ENCODE measurements at regions not wholly inside any gene's neighbourhood (a gene's known extent, or its start where the extent isn't known, plus 50 kb on each side); places are given as distances from the start of the nearest gene placed in this dataset.

- Mint-ChIP-seq H3K27me3 (peaks cover 10 to 12% of the 10 kb centered on the region in 2 donors), H3K4me1 (no peaks in the 10 kb centered on the region), H3K27ac (no peak overlapping the region), H3K36me3 (no peaks in the 10 kb centered on the region), H3K4me3 (no peak overlapping the region), H3K9me3 (peaks cover 0 to 12% (median 7%) of the 10 kb centered on the region in 8 donors)
- no peak overlapping the region for H3K27ac ChIP-seq (ENCODE audit: low read depth, low read length)
- H3K36me3 ChIP-seq (ENCODE audit: insufficient read depth, low read length), result no peaks in the 10 kb centered on the region
- H3K4me1 ChIP-seq (ENCODE audit: insufficient read depth, low read length), result no peaks in the 10 kb centered on the region
- H3K9me3 ChIP-seq (ENCODE audit: control insufficient read depth in 1 of 2, low read length in 2 of 2), result no peaks in the 10 kb centered on the region
- CTCF ChIA-PET (ENCODE audit: partially characterized antibody), result no interaction called here
- no peaks in the 10 kb centered on the region for H3K27me3 ChIP-seq (ENCODE audit: insufficient read depth, low read length)
- POLR2A ChIA-PET (ENCODE audit: partially characterized antibody), result no interaction called here
- no peak for DNase-seq
- intact Hi-C loops (cut with micrococcal nuclease), result no loop called here
- H3K4me3 ChIP-seq (ENCODE audit: low read length in 2 of 2), result no peak overlapping the region
Measured at GRCh38 chr5:180411948-180412347, 58.8 kb upstream of the GFPT2 start.

DNA sequence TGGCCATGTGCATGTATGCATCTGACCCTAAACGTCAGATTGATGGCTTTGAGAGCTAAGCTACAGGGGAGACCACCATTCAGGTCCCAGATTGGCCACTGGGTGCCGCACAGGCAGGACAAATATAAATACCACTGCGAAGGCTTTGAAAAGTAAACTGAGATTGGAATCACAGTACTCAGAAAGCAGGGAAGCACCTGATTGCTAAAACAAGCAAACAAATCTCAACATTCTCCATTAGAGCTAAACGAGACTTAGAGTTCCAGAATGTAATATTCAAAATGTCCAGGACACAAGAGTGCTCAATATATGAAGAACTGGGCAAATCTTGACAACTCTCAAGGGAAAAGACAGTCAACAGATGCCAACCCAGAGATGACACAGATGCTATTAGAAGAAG lies 61.0 kb upstream of the GFPT2 start:
- Mint-ChIP-seq H3K4me3 (no peak overlapping the region), H3K9me3 (peaks cover 0 to 12% (median 7%) of the 10 kb centered on the region in 8 donors), H3K4me1 (no peaks in the 10 kb centered on the region), H3K27me3 (peaks cover 2 to 10% of the 10 kb centered on the region in 2 donors), H3K36me3 (no peaks in the 10 kb centered on the region), H3K27ac (no peak overlapping the region)
- H3K27me3 ChIP-seq (ENCODE audit: insufficient read depth, low read length), result no peaks in the 10 kb centered on the region
- H3K4me1 ChIP-seq (ENCODE audit: insufficient read depth, low read length), result no peaks in the 10 kb centered on the region
- H3K4me3 ChIP-seq (ENCODE audit: low read length in 2 of 2), result no peak overlapping the region
- ChIA-PET CTCF (ENCODE audit: partially characterized antibody) (interaction anchor here (1.6 kb wide), 1 partner anchor 86 kb away, joined by 5 read pairs; no protein-coding TSS in a partner anchor), POLR2A (ENCODE audit: partially characterized antibody) (no interaction called here)
- no peak for DNase-seq
- no peaks in the 10 kb centered on the region for H3K9me3 ChIP-seq (ENCODE audit: control insufficient read depth in 1 of 2, low read length in 2 of 2)
- no peak overlapping the region for H3K27ac ChIP-seq (ENCODE audit: low read depth, low read length)
- no peaks in the 10 kb centered on the region for H3K36me3 ChIP-seq (ENCODE audit: insufficient read depth, low read length)
- intact Hi-C loops (cut with micrococcal nuclease), result no loop called here

DNA sequence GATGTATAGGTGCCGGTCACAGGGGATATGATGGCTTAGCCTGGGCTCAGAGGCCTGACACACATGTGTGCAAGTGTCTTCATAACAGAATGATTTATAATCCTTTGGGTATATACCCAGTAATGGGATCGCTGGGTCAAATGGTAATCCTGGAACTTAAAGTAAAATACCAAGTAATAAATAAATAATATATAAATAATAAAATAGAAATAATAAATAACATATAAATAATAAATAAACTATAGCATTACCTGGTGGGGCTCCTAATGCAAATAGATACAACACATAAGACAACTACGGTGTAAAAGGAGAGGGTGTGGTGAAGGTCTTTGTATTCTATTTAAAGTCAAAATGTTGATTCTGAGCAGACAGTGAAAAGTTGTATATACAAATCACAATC lies 68.5 kb upstream of the GFPT2 start:
- DNase-seq, result no peak
- Histone ChIP-seq H3K27ac (ENCODE audit: low read depth, low read length) (no peak overlapping the region), H3K36me3 (ENCODE audit: insufficient read depth, low read length) (no peaks in the 10 kb centered on the region), H3K27me3 (ENCODE audit: insufficient read depth, low read length) (no peaks in the 10 kb centered on the region), H3K4me1 (ENCODE audit: insufficient read depth, low read length) (no peaks in the 10 kb centered on the region), H3K4me3 (ENCODE audit: low read length in 2 of 2) (no peak overlapping the region), H3K9me3 (ENCODE audit: control insufficient read depth in 1 of 2, low read length in 2 of 2) (no peaks in the 10 kb centered on the region)
- intact Hi-C loops (cut with micrococcal nuclease), result no loop called here
- Mint-ChIP-seq H3K27me3 (peaks cover 3 to 4% of the 10 kb centered on the region in 2 donors), H3K4me1 (no peaks in the 10 kb centered on the region), H3K9me3 (no peaks in the 10 kb centered on the region), H3K27ac (no peak overlapping the region), H3K36me3 (no peaks in the 10 kb centered on the region), H3K4me3 (no peak overlapping the region)
- ChIA-PET POLR2A (ENCODE audit: partially characterized antibody) (no interaction called here), CTCF (ENCODE audit: partially characterized antibody) (no interaction called here)

GRCh38 chr5:180423133-180423532 lies 70.0 kb upstream of the GFPT2 start:
- Histone ChIP-seq H3K27me3 (ENCODE audit: insufficient read depth, low read length) (no peaks in the 10 kb centered on the region), H3K4me3 (ENCODE audit: low read length in 2 of 2) (no peak overlapping the region), H3K9me3 (ENCODE audit: control insufficient read depth in 1 of 2, low read length in 2 of 2) (no peaks in the 10 kb centered on the region), H3K27ac (ENCODE audit: low read depth, low read length) (no peak overlapping the region), H3K36me3 (ENCODE audit: insufficient read depth, low read length) (no peaks in the 10 kb centered on the region), H3K4me1 (ENCODE audit: insufficient read depth, low read length) (no peaks in the 10 kb centered on the region)
- Mint-ChIP-seq H3K36me3 (no peaks in the 10 kb centered on the region), H3K4me1 (no peaks in the 10 kb centered on the region), H3K9me3 (no peaks in the 10 kb centered on the region), H3K4me3 (no peak overlapping the region), H3K27me3 (peaks cover 3 to 4% of the 10 kb centered on the region in 2 donors), H3K27ac (peak overlapping the region in 2 of 7 donors; percentile 46 to 57)
- ChIA-PET POLR2A (ENCODE audit: partially characterized antibody) (no interaction called here), CTCF (ENCODE audit: partially characterized antibody) (no interaction called here)
- no peak for DNase-seq
- intact Hi-C loops (cut with micrococcal nuclease), result no loop called here

DNA sequence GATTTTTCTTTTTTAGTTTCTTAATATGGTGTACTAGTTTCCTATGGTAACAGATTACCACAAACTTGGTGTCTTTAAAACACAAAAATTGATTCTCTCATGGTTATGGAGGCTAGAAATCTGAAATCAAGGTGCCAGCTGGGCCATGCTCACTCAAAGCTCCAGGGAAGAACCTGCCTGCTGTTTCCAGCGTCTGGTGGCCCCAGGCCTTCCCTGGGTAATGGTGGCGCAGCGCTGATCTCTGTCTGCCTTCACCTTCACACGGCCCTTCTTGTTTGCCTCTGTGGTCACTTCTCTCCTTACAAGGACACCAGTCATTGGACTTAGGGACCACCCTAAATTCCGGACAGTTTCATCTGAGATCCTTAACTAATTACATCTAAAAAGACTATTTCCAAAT lies 70.5 kb upstream of the GFPT2 start:
- intact Hi-C loops (cut with micrococcal nuclease), result no loop called here
- ChIA-PET CTCF (ENCODE audit: partially characterized antibody) (interaction anchor here (0.7 kb wide), 1 partner anchor 95 kb away, joined by 3 read pairs; no protein-coding TSS in a partner anchor), POLR2A (ENCODE audit: partially characterized antibody) (no interaction called here)

DNA sequence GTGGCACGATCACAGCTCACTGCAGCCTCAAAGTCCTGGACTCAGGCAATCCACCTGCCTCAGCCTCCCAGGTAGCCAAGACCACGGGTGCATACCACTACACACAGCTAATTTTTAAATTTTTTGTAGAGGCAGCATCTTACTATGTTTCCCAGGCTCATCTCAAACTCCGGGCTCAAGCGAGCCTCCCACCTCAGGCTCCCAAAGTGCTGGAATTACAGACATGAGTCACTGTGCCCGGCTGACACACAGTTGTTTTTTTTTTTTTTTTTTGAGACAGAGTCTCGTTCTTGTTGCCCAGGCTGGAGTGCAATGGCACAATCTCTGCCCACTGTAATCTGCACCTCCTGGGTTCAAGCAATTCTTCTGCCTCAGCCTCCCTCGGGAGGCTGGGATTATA lies 70.1 kb upstream of the CNOT6 start:
- no peak for DNase-seq
- intact Hi-C loops (cut with micrococcal nuclease), result no loop called here
- Histone ChIP-seq H3K4me3 (ENCODE audit: low read length in 2 of 2) (no peak overlapping the region), H3K27ac (ENCODE audit: low read depth, low read length) (no peak overlapping the region), H3K27me3 (ENCODE audit: insufficient read depth, low read length) (no peaks in the 10 kb centered on the region), H3K9me3 (ENCODE audit: control insufficient read depth in 1 of 2, low read length in 2 of 2) (no peaks in the 10 kb centered on the region), H3K4me1 (ENCODE audit: insufficient read depth, low read length) (no peaks in the 10 kb centered on the region), H3K36me3 (ENCODE audit: insufficient read depth, low read length) (no peaks in the 10 kb centered on the region)
- H3K9me3 Mint-ChIP-seq, result no peaks in the 10 kb centered on the region
- H3K36me3 Mint-ChIP-seq, result no peaks in the 10 kb centered on the region
- no peak overlapping the region for H3K4me3 Mint-ChIP-seq
- no peaks in the 10 kb centered on the region for H3K4me1 Mint-ChIP-seq
- H3K27me3 Mint-ChIP-seq, result peaks cover 0 to 3% of the 10 kb centered on the region in 2 donors
- ChIA-PET POLR2A (ENCODE audit: partially characterized antibody) (no interaction called here), CTCF (ENCODE audit: partially characterized antibody) (interaction anchor here (0.7 kb wide), 1 partner anchor 95 kb away, joined by 3 read pairs; no protein-coding TSS in a partner anchor)
- H3K27ac Mint-ChIP-seq, result no peak overlapping the region

More for the DNA sequence above, 70.5 kb upstream of the GFPT2 start:
- Histone ChIP-seq H3K4me1 (ENCODE audit: insufficient read depth, low read length) (no peaks in the 10 kb centered on the region), H3K27me3 (ENCODE audit: insufficient read depth, low read length) (no peaks in the 10 kb centered on the region), H3K36me3 (ENCODE audit: insufficient read depth, low read length) (no peaks in the 10 kb centered on the region), H3K4me3 (ENCODE audit: low read length in 2 of 2) (no peak overlapping the region), H3K27ac (ENCODE audit: low read depth, low read length) (no peak overlapping the region), H3K9me3 (ENCODE audit: control insufficient read depth in 1 of 2, low read length in 2 of 2) (no peaks in the 10 kb centered on the region)
- no peak for DNase-seq
- Mint-ChIP-seq H3K4me1 (no peaks in the 10 kb centered on the region), H3K9me3 (no peaks in the 10 kb centered on the region), H3K27ac (peak overlapping the region in 1 of 7 donors; percentile 25), H3K27me3 (peaks cover 2 to 3% of the 10 kb centered on the region in 2 donors), H3K36me3 (no peaks in the 10 kb centered on the region), H3K4me3 (no peak overlapping the region)

DNA sequence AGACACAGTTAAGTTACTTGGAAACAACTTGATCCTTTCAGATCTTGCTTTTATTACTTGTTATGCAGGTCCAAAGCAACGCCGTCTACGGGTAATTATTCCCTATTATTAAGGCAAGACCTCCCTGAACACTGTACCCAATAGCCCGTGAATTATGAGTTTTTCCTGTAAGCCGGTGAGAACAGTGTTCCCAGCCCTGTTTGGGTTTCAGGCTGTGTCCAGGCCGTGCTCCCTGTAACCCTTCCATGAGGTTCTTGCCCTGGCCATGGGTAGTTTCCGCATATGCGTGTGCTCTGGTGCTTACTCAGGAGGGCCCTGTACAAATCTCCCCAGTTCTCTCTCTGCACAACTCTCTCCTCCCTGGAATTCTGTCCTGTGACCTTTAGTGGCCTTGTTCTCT lies 65.6 kb upstream of the CNOT6 start:
- no peak for DNase-seq
- Mint-ChIP-seq H3K27ac (no peak overlapping the region), H3K4me3 (no peak overlapping the region), H3K9me3 (no peaks in the 10 kb centered on the region), H3K36me3 (no peaks in the 10 kb centered on the region), H3K4me1 (peaks cover 0 to 1% (median 0%) of the 10 kb centered on the region in 4 donors), H3K27me3 (peaks cover 0 to 3% of the 10 kb centered on the region in 2 donors)
- ChIA-PET CTCF (ENCODE audit: partially characterized antibody) (no interaction called here), POLR2A (ENCODE audit: partially characterized antibody) (no interaction called here)
- no peak overlapping the region for H3K4me3 ChIP-seq (ENCODE audit: low read length in 2 of 2)
- no peaks in the 10 kb centered on the region for H3K9me3 ChIP-seq (ENCODE audit: control insufficient read depth in 1 of 2, low read length in 2 of 2)
- H3K4me1 ChIP-seq (ENCODE audit: insufficient read depth, low read length), result no peaks in the 10 kb centered on the region
- no peaks in the 10 kb centered on the region for H3K36me3 ChIP-seq (ENCODE audit: insufficient read depth, low read length)
- no peaks in the 10 kb centered on the region for H3K27me3 ChIP-seq (ENCODE audit: insufficient read depth, low read length)
- intact Hi-C loops (cut with micrococcal nuclease), result no loop called here
- H3K27ac ChIP-seq (ENCODE audit: low read depth, low read length), result no peak overlapping the region

GRCh38 chr5:180431932-180432331 lies 62.2 kb upstream of the CNOT6 start:
- no peaks in the 10 kb centered on the region for H3K9me3 ChIP-seq (ENCODE audit: control insufficient read depth in 1 of 2, low read length in 2 of 2)
- H3K4me3 ChIP-seq (ENCODE audit: low read length in 2 of 2), result no peak overlapping the region
- no peak overlapping the region for H3K27ac ChIP-seq (ENCODE audit: low read depth, low read length)
- ChIA-PET POLR2A (ENCODE audit: partially characterized antibody) (no interaction called here), CTCF (ENCODE audit: partially characterized antibody) (no interaction called here)
- H3K4me1 ChIP-seq (ENCODE audit: insufficient read depth, low read length), result no peaks in the 10 kb centered on the region
- DNase-seq, result no peak
- no peak overlapping the region for H3K27ac Mint-ChIP-seq
- peaks cover 3 to 5% of the 10 kb centered on the region in 2 donors for H3K27me3 Mint-ChIP-seq
- intact Hi-C loops (cut with micrococcal nuclease), result no loop called here
- no peak overlapping the region for H3K4me3 Mint-ChIP-seq
- no peaks in the 10 kb centered on the region for H3K9me3 Mint-ChIP-seq
- H3K27me3 ChIP-seq (ENCODE audit: insufficient read depth, low read length), result no peaks in the 10 kb centered on the region
- peaks cover 0 to 1% (median 0%) of the 10 kb centered on the region in 4 donors for H3K4me1 Mint-ChIP-seq
- H3K36me3 ChIP-seq (ENCODE audit: insufficient read depth, low read length), result no peaks in the 10 kb centered on the region
- no peaks in the 10 kb centered on the region for H3K36me3 Mint-ChIP-seq

All from CD4-positive, alpha-beta memory T cell (primary cell).